ENCODE measurements at regions not wholly inside any gene's neighbourhood (a gene's known extent, or its start where the extent isn't known, plus 50 kb on each side); places are given as distances from the start of the nearest gene placed in this dataset.

GRCh38 chr3:76487446-76487845 lies 552.5 kb upstream of the ROBO2 start:
- TF ChIP-seq POLR2A (IDR thresholded peaks at IDR 0.05; ENCODE audit: low read depth, low read length) (no peak), POLR2AphosphoS5 (IDR thresholded peaks at IDR 0.05; ENCODE audit: low read depth, low read length) (no peak), TAF1 (IDR thresholded peaks at IDR 0.05; ENCODE audit: borderline replicate concordance, low read depth, low read length) (no peak)

All from GM12892 (cell line).